GM12875 (cell line): ENCODE measurements at regions not wholly inside any gene's neighbourhood (a gene's known extent, or its start where the extent isn't known, plus 50 kb on each side); places are given as distances from the start of the nearest gene placed in this dataset.
"Not testable (repeated sequence)": the region's sequence is repeated elsewhere in the genome, so short reads cannot be mapped to it uniquely, and the experiment has no call there.

Experiments
- H3K4me3 ChIP-seq: one replicate; pipeline ENCODE4 v1.5.1; 2011; ENCODE audit warnings: low read depth, low read length, control low read depth
- TF ChIP-seq, protein P1 (sequence below): IDR thresholded peaks from 2 replicates; pipeline ENCODE4 v1.5.1; 2011; ENCODE audit warnings: low read depth, mild to moderate bottlenecking, control low read depth, inconsistent platforms, low read length, moderate library complexity, borderline replicate concordance; ENCODE audit not compliant: insufficient read depth

- TF ChIP-seq, protein P1, sequence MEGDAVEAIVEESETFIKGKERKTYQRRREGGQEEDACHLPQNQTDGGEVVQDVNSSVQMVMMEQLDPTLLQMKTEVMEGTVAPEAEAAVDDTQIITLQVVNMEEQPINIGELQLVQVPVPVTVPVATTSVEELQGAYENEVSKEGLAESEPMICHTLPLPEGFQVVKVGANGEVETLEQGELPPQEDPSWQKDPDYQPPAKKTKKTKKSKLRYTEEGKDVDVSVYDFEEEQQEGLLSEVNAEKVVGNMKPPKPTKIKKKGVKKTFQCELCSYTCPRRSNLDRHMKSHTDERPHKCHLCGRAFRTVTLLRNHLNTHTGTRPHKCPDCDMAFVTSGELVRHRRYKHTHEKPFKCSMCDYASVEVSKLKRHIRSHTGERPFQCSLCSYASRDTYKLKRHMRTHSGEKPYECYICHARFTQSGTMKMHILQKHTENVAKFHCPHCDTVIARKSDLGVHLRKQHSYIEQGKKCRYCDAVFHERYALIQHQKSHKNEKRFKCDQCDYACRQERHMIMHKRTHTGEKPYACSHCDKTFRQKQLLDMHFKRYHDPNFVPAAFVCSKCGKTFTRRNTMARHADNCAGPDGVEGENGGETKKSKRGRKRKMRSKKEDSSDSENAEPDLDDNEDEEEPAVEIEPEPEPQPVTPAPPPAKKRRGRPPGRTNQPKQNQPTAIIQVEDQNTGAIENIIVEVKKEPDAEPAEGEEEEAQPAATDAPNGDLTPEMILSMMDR: peak; percentile 64
- no peak overlapping the region for H3K4me3 ChIP-seq
Observed at GRCh38 chr4:154982187-154983047, 201.3 kb downstream of the RBM46 start.

GRCh38 chr4:154983714-154984113 is 202.6 kb downstream of the RBM46 start:
- no peak overlapping the region for H3K4me3 ChIP-seq
- TF ChIP-seq, protein P1: no peak

GRCh38 chr4:154984148-154984547 is 203.1 kb downstream of the RBM46 start:
- no peak overlapping the region for H3K4me3 ChIP-seq
- TF ChIP-seq, protein P1: no peak

- no peak overlapping the region for H3K4me3 ChIP-seq
- TF ChIP-seq, protein P1: no peak
Observed at GRCh38 chr4:154984616-154985015, 203.5 kb downstream of the RBM46 start.

GRCh38 chr4:154985673-154986072 is 204.6 kb downstream of the RBM46 start:
- TF ChIP-seq, protein P1: no peak

GRCh38 chr4:154988511-154988910 is 207.4 kb downstream of the RBM46 start:
- TF ChIP-seq, protein P1: no peak
- H3K4me3 ChIP-seq: no peak overlapping the region

More at GRCh38 chr4:154985673-154986072, 204.6 kb downstream of the RBM46 start:
- H3K4me3 ChIP-seq: no peak overlapping the region

GRCh38 chr4:154989511-154989910 is 208.4 kb downstream of the RBM46 start:
- H3K4me3 ChIP-seq: no peak overlapping the region
- TF ChIP-seq, protein P1: no peak

- not testable (repeated sequence) for H3K4me3 ChIP-seq
Observed at GRCh38 chr4:154997866-154998265, 210.6 kb upstream of the NPY2R start.
